ENCODE measurements at regions not wholly inside any gene's neighbourhood (a gene's known extent, or its start where the extent isn't known, plus 50 kb on each side); places are given as distances from the start of the nearest gene placed in this dataset.

DNA sequence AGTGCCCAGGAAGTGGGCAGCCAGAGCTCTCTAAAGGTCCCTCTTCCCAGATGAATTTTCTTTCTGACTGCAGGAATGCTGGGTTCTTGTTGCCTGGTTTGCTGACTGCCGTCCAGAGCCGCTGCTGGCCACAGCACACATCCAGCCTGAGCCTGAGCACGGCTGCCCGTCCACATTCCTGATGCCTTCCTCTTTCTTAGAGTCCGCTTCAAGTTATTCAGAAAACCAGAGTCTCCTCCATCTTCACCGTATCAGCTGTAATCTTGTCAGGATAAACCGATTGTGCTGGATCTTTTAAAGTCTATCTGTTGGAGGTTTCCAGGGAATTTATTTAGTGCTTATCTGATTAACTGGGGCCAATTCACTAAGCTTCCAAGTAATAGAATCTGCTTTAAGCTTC lies 84.8 kb upstream of the BCAR3 start:
- intact Hi-C loops (cut with micrococcal nuclease; ENCODE audit: unreplicated experiment): no loop called here
- DNase-seq (ENCODE audit: low read depth, low spot score): no peak
- no peak overlapping the region for H3K4me3 ChIP-seq
- ChIA-PET RAD21 (ENCODE audit: unreplicated experiment) (no interaction called here), CTCF (interaction anchor here (0.6 kb wide), 1 partner anchor 832 kb away, joined by 3 read pairs; no protein-coding TSS in a partner anchor), POLR2A (no interaction called here), SMC1A (ENCODE audit: uncharacterized antibody, unreplicated experiment) (interaction anchor here (1.6 to 1.8 kb wide), 2 partner anchors 8 to 17 kb away, joined by 3 to 4 read pairs; no protein-coding TSS in a partner anchor)
- ATAC-seq: no peak
- H3K27me3 ChIP-seq (replicated peaks in 1 of 2; ENCODE audit: control insufficient read depth in 2 of 2, insufficient read depth in 2 of 2, low read length in 1 of 2): no peaks in the 10 kb centered on the region
- no peaks in the 10 kb centered on the region for H3K4me1 ChIP-seq (ENCODE audit: control insufficient read depth, insufficient read depth, low read length)
- in situ Hi-C loops (cut with MboI): no loop called here
- FAIRE-seq: no peak
- H3K4me2 ChIP-seq (ENCODE audit: control insufficient read depth, insufficient read depth): no peak overlapping the region
- H3K9me3 ChIP-seq (replicated peaks; ENCODE audit: control insufficient read depth, insufficient read depth, low read length): no peaks in the 10 kb centered on the region
- no peak overlapping the region for H3K9ac ChIP-seq (ENCODE audit: control insufficient read depth, insufficient read depth, low read length)
- H2AFZ ChIP-seq (ENCODE audit: control insufficient read depth, low read depth, low read length): no peak overlapping the region
- H3K79me2 ChIP-seq (ENCODE audit: control insufficient read depth, insufficient read depth, low read length): no peaks in the 10 kb centered on the region
- TF ChIP-seq IKZF2 (IDR thresholded peaks at IDR 0.05) (no peak), STAT1 (conservative IDR thresholded peaks at IDR 0.05) (no peak), SPI1 (IDR thresholded peaks at IDR 0.05; ENCODE audit: borderline replicate concordance, insufficient read depth, low read depth, low read length) (no peak), IKZF1 (conservative IDR thresholded peaks at IDR 0.05) (no peak), LARP7 (IDR thresholded peaks at IDR 0.05) (no peak), SIN3A (IDR thresholded peaks at IDR 0.05; ENCODE audit: low read depth, low read length) (no peak), BMI1 (IDR thresholded peaks at IDR 0.05; ENCODE audit: borderline replicate concordance) (no peak), ASH2L (IDR thresholded peaks at IDR 0.05; ENCODE audit: borderline replicate concordance, low read depth) (no peak), NR2C1 (IDR thresholded peaks at IDR 0.05) (no peak), KDM1A (IDR thresholded peaks at IDR 0.05; ENCODE audit: borderline replicate concordance) (no peak), GABPA (IDR thresholded peaks at IDR 0.05; ENCODE audit: low read depth) (no peak), POLR2AphosphoS5 (IDR thresholded peaks at IDR 0.05; ENCODE audit: low read length) (no peak), HDAC2 (IDR thresholded peaks at IDR 0.05) (no peak), CHD1 (IDR thresholded peaks at IDR 0.05; ENCODE audit: low read depth, low read length) (no peak), RFX5 (IDR thresholded peaks at IDR 0.05; ENCODE audit: low read depth, low read length) (no peak), ZNF274 (IDR thresholded peaks at IDR 0.05; ENCODE audit: insufficient read depth, insufficient read length) (no peak), NBN (IDR thresholded peaks at IDR 0.05) (no peak), CBX5 (IDR thresholded peaks at IDR 0.05; ENCODE audit: low read depth) (no peak)
- TF ChIP-seq, protein P1, sequence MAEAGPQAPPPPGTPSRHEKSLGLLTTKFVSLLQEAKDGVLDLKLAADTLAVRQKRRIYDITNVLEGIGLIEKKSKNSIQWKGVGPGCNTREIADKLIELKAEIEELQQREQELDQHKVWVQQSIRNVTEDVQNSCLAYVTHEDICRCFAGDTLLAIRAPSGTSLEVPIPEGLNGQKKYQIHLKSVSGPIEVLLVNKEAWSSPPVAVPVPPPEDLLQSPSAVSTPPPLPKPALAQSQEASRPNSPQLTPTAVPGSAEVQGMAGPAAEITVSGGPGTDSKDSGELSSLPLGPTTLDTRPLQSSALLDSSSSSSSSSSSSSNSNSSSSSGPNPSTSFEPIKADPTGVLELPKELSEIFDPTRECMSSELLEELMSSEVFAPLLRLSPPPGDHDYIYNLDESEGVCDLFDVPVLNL (IDR thresholded peaks at IDR 0.05; ENCODE audit: low read depth, low read length): no peak
- 71% methylated on average over 3 of the region's 7 CpGs for WGBS (ENCODE audit: insufficient coverage, insufficient replicate concordance, low lambda C conversion rate, missing lambda C conversion rate)
- no peaks in the 10 kb centered on the region for H4K20me1 ChIP-seq (ENCODE audit: control insufficient read depth, insufficient read depth)
- no TSS peak for BruUV-seq (replicated peaks)
- H3K27ac ChIP-seq (ENCODE audit: control insufficient read depth, insufficient read depth): no peak overlapping the region
- no peaks in the 10 kb centered on the region for H3K36me3 ChIP-seq (ENCODE audit: control insufficient read depth in 2 of 2, insufficient read depth in 2 of 2, low read length in 1 of 2)

Data from GM12878 (cell line).